HepG2 (cell line): ENCODE measurements at regions not wholly inside any gene's neighbourhood (a gene's known extent, or its start where the extent isn't known, plus 50 kb on each side); places are given as distances from the start of the nearest gene placed in this dataset.

ENCODE experiments used
- ATAC-seq: fragments of 200-7000 bp; cut with Tn5 transposase; 3 replicates; pipeline ENCODE4 v1.9.1; 2020; ENCODE audit warnings: mild to moderate bottlenecking, moderate library complexity
- BruUV-seq: library from RNA; stranded (reverse); fragments of 400-500 nt; replicated peaks from 2 replicates; lab custom pipeline; 2021; lab: Mats Ljungman, UMichigan
- CTCF ChIA-PET: fragments of 300-600 bp; formaldehyde crosslinking; extraction: SDS; loops from one replicate; lab custom pipeline; 2021; ENCODE audit warnings: low total read pairs, inconsistent platforms, low intra/inter-chr PET ratio; lab: Yijun Ruan, JAX
- POLR2A ChIA-PET: fragments of 350-600 bp; sonication (Branson Sonifier 250); formaldehyde crosslinking; loops from one replicate; lab custom pipeline; 2020; ENCODE audit warnings: antibody characterized with exemption, inconsistent platforms; lab: Yijun Ruan, JAX
- DNase-seq: peaks from one replicate; pipeline ENCODE4 v3.0.0-alpha.2; 2015; ENCODE audit warnings: low spot score
- FAIRE-seq: peaks from 3 replicates; lab custom pipeline; 2011; peaks lifted over from hg19 to GRCh38; lab: Jason Lieb, UNC
- H2AFZ ChIP-seq: one replicate; pipeline ENCODE4 v1.6.1; 2011; ENCODE audit warnings: low read length, inconsistent platforms
- H3K27ac ChIP-seq: fragments of 300-600 bp; 3 replicates; pipeline ENCODE4 v1.8.0; 2011; ENCODE audit warnings: mixed run types, mild to moderate bottlenecking, mixed read lengths, low read length, inconsistent platforms; ENCODE audit not compliant: insufficient read depth; ENCODE audit errors: extremely low read length
- H3K27me3 ChIP-seq, 2 experiments: fragments of 200-600 bp in 1 of 2; 2 replicates in 1 of 2; 3 replicates in 1 of 2; pipeline versions ENCODE4 v1.6.0 to v1.8.0; 2011; ENCODE audit warnings: low read length in 2 of 2, mild to moderate bottlenecking in 2 of 2, moderate library complexity in 2 of 2, inconsistent platforms in 1 of 2; ENCODE audit not compliant: insufficient read depth in 2 of 2, control insufficient read depth in 1 of 2
- H3K36me3 ChIP-seq, 2 experiments: fragments of 200-600 bp in 1 of 2; replicated peaks in 1 of 2; 2 replicates in 1 of 2; 3 replicates in 1 of 2; pipeline versions ENCODE4 v1.5.1 to v1.8.0; 2011; ENCODE audit warnings: low read length in 2 of 2, inconsistent platforms in 1 of 2; ENCODE audit not compliant: insufficient read depth in 2 of 2, control insufficient read depth in 1 of 2
- H3K4me1 ChIP-seq: 2 replicates; pipeline ENCODE4 v1.5.1; 2012; ENCODE audit warnings: low read length, inconsistent platforms; ENCODE audit not compliant: insufficient read depth
- H3K4me2 ChIP-seq: 2 replicates; pipeline ENCODE4 v1.6.0; 2011; ENCODE audit warnings: low read depth, low read length, inconsistent platforms
- H3K4me3 ChIP-seq, 3 experiments: fragments of 200-600 bp in 1 of 3; sonication (generic), shearing (Covaris generic) in 1 of 3; replicated peaks in 1 of 3; 2 replicates each; pipeline ENCODE4 v1.5.1; 2011 to 2016; ENCODE audit warnings: low read length in 3 of 3, inconsistent platforms in 2 of 3, low read depth in 2 of 3, mild to moderate bottlenecking in 2 of 3, control low read depth in 1 of 3, mixed read lengths in 1 of 3; ENCODE audit not compliant: insufficient read depth in 1 of 3
- H3K79me2 ChIP-seq: one replicate; pipeline ENCODE4 v1.6.1; 2011; ENCODE audit warnings: low read length, inconsistent platforms; ENCODE audit not compliant: insufficient read depth
- H3K9ac ChIP-seq: 2 replicates; pipeline ENCODE4 v1.6.0; 2011; ENCODE audit warnings: mild to moderate bottlenecking, low read depth, low read length, inconsistent platforms; ENCODE audit not compliant: insufficient read depth
- H3K9me3 ChIP-seq: 2 replicates; pipeline ENCODE4 v1.5.1; 2012; ENCODE audit warnings: mild to moderate bottlenecking, low read length
- H4K20me1 ChIP-seq: 2 replicates; pipeline ENCODE4 v1.6.0; 2011; ENCODE audit warnings: inconsistent platforms, mild to moderate bottlenecking, low read length, moderate library complexity; ENCODE audit not compliant: insufficient read depth
- FOXA1 ChIP-seq, 2 experiments: fragments of 450-650 bp in 1 of 2; sonication (generic) in 1 of 2; formaldehyde crosslinking in 1 of 2; IDR thresholded peaks; 2 replicates each; pipeline versions ENCODE4 v1.4.0 to v1.6.1; 2016 to 2020; ENCODE audit warnings: missing genetic modification reagents in 1 of 2
- NFYB ChIP-seq: sonication (generic); formaldehyde crosslinking; IDR thresholded peaks from 2 replicates; pipeline ENCODE4 v1.4.0; 2020; ENCODE audit warnings: missing genetic modification reagents
- POLR2A ChIP-seq, 2 experiments: IDR thresholded peaks; 2 replicates each; pipeline ENCODE4 v1.6.1; 2011; ENCODE audit warnings: low read depth in 2 of 2, low read length in 2 of 2, mild to moderate bottlenecking in 1 of 2, moderate library complexity in 1 of 2; ENCODE audit not compliant: insufficient read depth in 1 of 2
- SATB2 ChIP-seq: sonication (generic); formaldehyde crosslinking; IDR thresholded peaks from 2 replicates; pipeline ENCODE4 v1.5.0; 2020; ENCODE audit warnings: missing genetic modification reagents
- SNRNP70 ChIP-seq: fragments of 200-400 bp; formaldehyde crosslinking; IDR thresholded peaks from 2 replicates; pipeline ENCODE4 v1.6.1; 2017; ENCODE audit warnings: mild to moderate bottlenecking, low read depth, low read length, moderate library complexity
- TBP ChIP-seq: sonication (generic); formaldehyde crosslinking; IDR thresholded peaks from 2 replicates; pipeline ENCODE4 v1.5.0; 2020; ENCODE audit warnings: missing genetic modification reagents
- TBX3 ChIP-seq: fragments of 450-650 bp; IDR thresholded peaks from 2 replicates; pipeline ENCODE4 v1.6.1; 2017; ENCODE audit warnings: antibody characterized with exemption, mild to moderate bottlenecking, inconsistent platforms, borderline replicate concordance
- ZBTB20 ChIP-seq: sonication (generic); formaldehyde crosslinking; IDR thresholded peaks from 2 replicates; pipeline ENCODE4 v1.8.1; 2023; ENCODE audit warnings: missing genetic modification reagents, low read depth, mild to moderate bottlenecking, borderline replicate concordance
- ZNF550 ChIP-seq: sonication (generic); formaldehyde crosslinking; IDR thresholded peaks from 2 replicates; pipeline ENCODE4 v1.4.0; 2020; ENCODE audit warnings: mild to moderate bottlenecking, missing genetic modification reagents, borderline replicate concordance
- ZNF569 ChIP-seq: sonication (generic); formaldehyde crosslinking; IDR thresholded peaks from 2 replicates; pipeline ENCODE4 v1.5.0; 2020; ENCODE audit warnings: mild to moderate bottlenecking, missing genetic modification reagents, moderate library complexity, borderline replicate concordance
- ZNF747 ChIP-seq: sonication (generic); formaldehyde crosslinking; IDR thresholded peaks from 2 replicates; pipeline ENCODE4 v1.8.1; 2023; ENCODE audit warnings: missing genetic modification reagents, mild to moderate bottlenecking, borderline replicate concordance
- ZNF850 ChIP-seq: sonication (generic); formaldehyde crosslinking; conservative IDR thresholded peaks from 2 replicates; pipeline ENCODE4 v1.9.0; 2021; ENCODE audit warnings: mild to moderate bottlenecking, missing genetic modification reagents
- WGBS: methylation state at CpG from one replicate; pipeline ENCODE4 v1.1.6; 2017; ENCODE audit warnings: low lambda C conversion rate; 5-methylcytosine and 5-hydroxymethylcytosine counted together
- in situ Hi-C: cut with HindIII; loops from 2 replicates; pipeline ENCODE4 v1.10.0; 2017; ENCODE audit warnings: low pct_unique_long_range_greater_than_20kb; ENCODE audit not compliant: extremely low pct_ligation_motif_present
- intact Hi-C: fragments of 100-400 bp; cut with micrococcal nuclease; formaldehyde crosslinking; loops from one replicate; pipeline ENCODE4 v1.10.0; 2022; ENCODE audit not compliant: unreplicated experiment
- TF ChIP-seq, protein P1 (sequence below): sonication (generic); formaldehyde crosslinking; IDR thresholded peaks from 2 replicates; pipeline ENCODE4 v1.4.0; 2020; ENCODE audit warnings: missing genetic modification reagents, borderline replicate concordance

- H3K27me3 ChIP-seq, result peaks cover 1 to 2% of the 10 kb centered on the region in 2 experiments; a peak in 1 of 5 replicates
These were observed 318.1 kb upstream of the SGCD start for GRCh38 chr5:156008844-156009243.

More at GRCh38 chr5:156008844-156009243, 318.1 kb upstream of the SGCD start:
- TF ChIP-seq TBX3, result no peak
- no peak for TF ChIP-seq SNRNP70
- TF ChIP-seq NFYB, result no peak
- no peak for TF ChIP-seq ZNF850 (CRISPR knock-in tag)
- no peak for TF ChIP-seq TBP
- TF ChIP-seq ZNF550 (CRISPR knock-in tag), result no peak
- no peak for TF ChIP-seq POLR2A (IDR thresholded peaks at IDR 0.05; ENCODE audit: insufficient read depth in 1 of 2, low read depth in 2 of 2, low read length in 2 of 2)
- TF ChIP-seq ZNF569 (CRISPR knock-in tag), result no peak
- TF ChIP-seq, protein P1, sequence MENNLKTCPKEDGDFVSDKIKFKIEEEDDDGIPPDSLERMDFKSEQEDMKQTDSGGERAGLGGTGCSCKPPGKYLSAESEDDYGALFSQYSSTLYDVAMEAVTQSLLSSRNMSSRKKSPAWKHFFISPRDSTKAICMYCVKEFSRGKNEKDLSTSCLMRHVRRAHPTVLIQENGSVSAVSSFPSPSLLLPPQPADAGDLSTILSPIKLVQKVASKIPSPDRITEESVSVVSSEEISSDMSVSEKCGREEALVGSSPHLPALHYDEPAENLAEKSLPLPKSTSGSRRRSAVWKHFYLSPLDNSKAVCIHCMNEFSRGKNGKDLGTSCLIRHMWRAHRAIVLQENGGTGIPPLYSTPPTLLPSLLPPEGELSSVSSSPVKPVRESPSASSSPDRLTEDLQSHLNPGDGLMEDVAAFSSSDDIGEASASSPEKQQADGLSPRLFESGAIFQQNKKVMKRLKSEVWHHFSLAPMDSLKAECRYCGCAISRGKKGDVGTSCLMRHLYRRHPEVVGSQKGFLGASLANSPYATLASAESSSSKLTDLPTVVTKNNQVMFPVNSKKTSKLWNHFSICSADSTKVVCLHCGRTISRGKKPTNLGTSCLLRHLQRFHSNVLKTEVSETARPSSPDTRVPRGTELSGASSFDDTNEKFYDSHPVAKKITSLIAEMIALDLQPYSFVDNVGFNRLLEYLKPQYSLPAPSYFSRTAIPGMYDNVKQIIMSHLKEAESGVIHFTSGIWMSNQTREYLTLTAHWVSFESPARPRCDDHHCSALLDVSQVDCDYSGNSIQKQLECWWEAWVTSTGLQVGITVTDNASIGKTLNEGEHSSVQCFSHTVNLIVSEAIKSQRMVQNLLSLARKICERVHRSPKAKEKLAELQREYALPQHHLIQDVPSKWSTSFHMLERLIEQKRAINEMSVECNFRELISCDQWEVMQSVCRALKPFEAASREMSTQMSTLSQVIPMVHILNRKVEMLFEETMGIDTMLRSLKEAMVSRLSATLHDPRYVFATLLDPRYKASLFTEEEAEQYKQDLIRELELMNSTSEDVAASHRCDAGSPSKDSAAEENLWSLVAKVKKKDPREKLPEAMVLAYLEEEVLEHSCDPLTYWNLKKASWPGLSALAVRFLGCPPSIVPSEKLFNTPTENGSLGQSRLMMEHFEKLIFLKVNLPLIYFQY, result no peak
- TF ChIP-seq SATB2 (CRISPR knock-in tag), result no peak
- no peak for TF ChIP-seq ZBTB20 (CRISPR knock-in tag)
- no peak for TF ChIP-seq ZNF747 (CRISPR knock-in tag)
- no peak for TF ChIP-seq FOXA1 (IDR thresholded peaks at IDR 0.05)
- TF ChIP-seq FOXA1 (CRISPR knock-in tag; IDR thresholded peaks at IDR 0.05), result no peak
- TF ChIP-seq, all 625 proteins: peak for 0
- WGBS, result 0% methylated on average over 1 of the region's 1 CpG
- Histone ChIP-seq H3K9ac (no peak overlapping the region), H3K9me3 (no peaks in the 10 kb centered on the region), H3K4me1 (no peaks in the 10 kb centered on the region), H4K20me1 (no peaks in the 10 kb centered on the region), H3K4me3 (no peak overlapping the region), H3K27ac (no peak overlapping the region), H3K36me3 (no peaks in the 10 kb centered on the region), H3K4me2 (no peak overlapping the region), H3K79me2 (no peaks in the 10 kb centered on the region), H2AFZ (no peak overlapping the region)
- BruUV-seq, result no TSS peak
- POLR2A ChIA-PET, result no interaction called here
- in situ Hi-C loops, result no loop called here
- no peak for ATAC-seq
- no peak for DNase-seq
- CTCF ChIA-PET, result no interaction called here
- intact Hi-C loops, result no loop called here
- no peak for FAIRE-seq
